HAP-1 (cell line): ENCODE measurements at regions not wholly inside any gene's neighbourhood (a gene's known extent, or its start where the extent isn't known, plus 50 kb on each side); places are given as distances from the start of the nearest gene placed in this dataset.

ENCODE experiments used
- DNase-seq, 2 experiments: peaks; one replicate each; pipeline ENCODE4 v3.0.0-alpha.2; 2016 to 2020; ENCODE audit warnings: low spot score in 2 of 2
- H3K27me3 ChIP-seq: fragments of 250-450 bp; sonication (Bioruptor Pico); 2 replicates; pipeline ENCODE4 v1.5.1; 2020; ENCODE audit warnings: low read depth, mild to moderate bottlenecking, moderate library complexity
- H3K36me3 ChIP-seq: fragments of 250-450 bp; sonication (Bioruptor Pico); replicated peaks from 2 replicates; pipeline ENCODE4 v1.5.1; 2020; ENCODE audit warnings: mild to moderate bottlenecking
- H3K4me1 ChIP-seq: fragments of 250-450 bp; sonication (Bioruptor Pico); 2 replicates; pipeline ENCODE4 v1.5.1; 2020; ENCODE audit warnings: mild to moderate bottlenecking
- H3K4me3 ChIP-seq: fragments of 250-450 bp; sonication (Bioruptor Pico); 2 replicates; pipeline ENCODE4 v1.5.1; 2020; ENCODE audit warnings: mild to moderate bottlenecking, moderate library complexity
- H3K9me3 ChIP-seq: fragments of 250-450 bp; sonication (Bioruptor Pico); 2 replicates; pipeline ENCODE4 v1.5.1; 2020; ENCODE audit warnings: mild to moderate bottlenecking, moderate library complexity
- in situ Hi-C: fragments of 300-500 bp; cut with MboI; formaldehyde crosslinking; loops from 3 replicates; pipeline ENCODE4 v1.14.3; 2020; ENCODE audit warnings: low sequenced_read_pairs, inconsistent platforms, mixed read lengths

GRCh38 chr14:87679866-87680265 lies 313.1 kb downstream of the GALC start:
- Histone ChIP-seq H3K9me3 (no peaks in the 10 kb centered on the region), H3K27me3 (no peaks in the 10 kb centered on the region), H3K4me3 (no peak overlapping the region), H3K4me1 (no peaks in the 10 kb centered on the region), H3K36me3 (no peaks in the 10 kb centered on the region)
- no peak for DNase-seq
- in situ Hi-C loops, result no loop called here

- in situ Hi-C loops, result no loop called here
- Histone ChIP-seq H3K4me1 (no peaks in the 10 kb centered on the region), H3K27me3 (no peaks in the 10 kb centered on the region), H3K36me3 (no peaks in the 10 kb centered on the region), H3K9me3 (no peaks in the 10 kb centered on the region), H3K4me3 (no peak overlapping the region)
- no peak for DNase-seq
These were observed 314.4 kb downstream of the GALC start for GRCh38 chr14:87678624-87679023.

- Histone ChIP-seq H3K27me3 (no peaks in the 10 kb centered on the region), H3K36me3 (no peaks in the 10 kb centered on the region), H3K4me3 (no peak overlapping the region), H3K9me3 (no peaks in the 10 kb centered on the region), H3K4me1 (no peaks in the 10 kb centered on the region)
- in situ Hi-C loops, result no loop called here
- DNase-seq, result no peak
These were observed 316.1 kb downstream of the GALC start for GRCh38 chr14:87676814-87677437.

GRCh38 chr14:87667659-87668058 lies 325.3 kb downstream of the GALC start:
- in situ Hi-C loops, result no loop called here
- Histone ChIP-seq H3K4me3 (no peak overlapping the region), H3K4me1 (no peaks in the 10 kb centered on the region), H3K27me3 (no peaks in the 10 kb centered on the region), H3K36me3 (no peaks in the 10 kb centered on the region), H3K9me3 (no peaks in the 10 kb centered on the region)
- no peak for DNase-seq

GRCh38 chr14:87656315-87656714 lies 336.7 kb downstream of the GALC start:
- DNase-seq, result no peak
- in situ Hi-C loops, result no loop called here

GRCh38 chr14:87652278-87652677 lies 340.7 kb downstream of the GALC start:
- in situ Hi-C loops, result no loop called here
- H3K36me3 ChIP-seq, result no peaks in the 10 kb centered on the region
- H3K27me3 ChIP-seq, result no peaks in the 10 kb centered on the region
- no peak overlapping the region for H3K4me3 ChIP-seq
- H3K9me3 ChIP-seq, result no peaks in the 10 kb centered on the region
- no peak for DNase-seq
- H3K4me1 ChIP-seq, result no peaks in the 10 kb centered on the region

More at GRCh38 chr14:87656315-87656714, 336.7 kb downstream of the GALC start:
- no peaks in the 10 kb centered on the region for H3K4me1 ChIP-seq
- no peak overlapping the region for H3K4me3 ChIP-seq
- no peaks in the 10 kb centered on the region for H3K9me3 ChIP-seq
- no peaks in the 10 kb centered on the region for H3K36me3 ChIP-seq
- H3K27me3 ChIP-seq, result no peaks in the 10 kb centered on the region

GRCh38 chr14:87644689-87645088 lies 348.3 kb downstream of the GALC start:
- H3K4me3 ChIP-seq, result no peak overlapping the region
- no peaks in the 10 kb centered on the region for H3K9me3 ChIP-seq
- DNase-seq, result no peak
- in situ Hi-C loops, result no loop called here
- H3K4me1 ChIP-seq, result no peaks in the 10 kb centered on the region
- H3K36me3 ChIP-seq, result no peaks in the 10 kb centered on the region
- H3K27me3 ChIP-seq, result no peaks in the 10 kb centered on the region

GRCh38 chr14:87643005-87643404 lies 350.0 kb downstream of the GALC start:
- Histone ChIP-seq H3K9me3 (no peaks in the 10 kb centered on the region), H3K27me3 (no peaks in the 10 kb centered on the region), H3K4me1 (no peaks in the 10 kb centered on the region), H3K4me3 (no peak overlapping the region), H3K36me3 (no peaks in the 10 kb centered on the region)
- in situ Hi-C loops, result no loop called here
- DNase-seq, result no peak

- Histone ChIP-seq H3K27me3 (no peaks in the 10 kb centered on the region), H3K36me3 (no peaks in the 10 kb centered on the region), H3K4me1 (no peaks in the 10 kb centered on the region), H3K9me3 (no peaks in the 10 kb centered on the region), H3K4me3 (no peak overlapping the region)
- in situ Hi-C loops, result no loop called here
- no peak for DNase-seq
These were observed 352.4 kb downstream of the GALC start for GRCh38 chr14:87640553-87640952.

- Histone ChIP-seq H3K9me3 (no peaks in the 10 kb centered on the region), H3K36me3 (no peaks in the 10 kb centered on the region), H3K4me1 (no peaks in the 10 kb centered on the region), H3K4me3 (no peak overlapping the region), H3K27me3 (no peaks in the 10 kb centered on the region)
- in situ Hi-C loops, result no loop called here
- DNase-seq, result no peak
These were observed 354.8 kb downstream of the GALC start for GRCh38 chr14:87638196-87638595.

- no peaks in the 10 kb centered on the region for H3K9me3 ChIP-seq
- H3K4me3 ChIP-seq, result no peak overlapping the region
- H3K36me3 ChIP-seq, result no peaks in the 10 kb centered on the region
- H3K27me3 ChIP-seq, result no peaks in the 10 kb centered on the region
- in situ Hi-C loops, result no loop called here
- no peaks in the 10 kb centered on the region for H3K4me1 ChIP-seq
- no peak for DNase-seq
These were observed 357.5 kb downstream of the GALC start for GRCh38 chr14:87635442-87635841.

GRCh38 chr14:87632796-87633195 lies 360.2 kb downstream of the GALC start:
- H3K36me3 ChIP-seq, result no peaks in the 10 kb centered on the region

GRCh38 chr14:87630846-87631245 lies 362.1 kb downstream of the GALC start:
- Histone ChIP-seq H3K36me3 (no peaks in the 10 kb centered on the region), H3K4me1 (no peaks in the 10 kb centered on the region), H3K4me3 (no peak overlapping the region), H3K27me3 (no peaks in the 10 kb centered on the region), H3K9me3 (no peaks in the 10 kb centered on the region)
- in situ Hi-C loops, result no loop called here
- no peak for DNase-seq

More at GRCh38 chr14:87632796-87633195, 360.2 kb downstream of the GALC start:
- in situ Hi-C loops, result no loop called here
- Histone ChIP-seq H3K4me1 (no peaks in the 10 kb centered on the region), H3K4me3 (no peak overlapping the region), H3K9me3 (no peaks in the 10 kb centered on the region), H3K27me3 (no peaks in the 10 kb centered on the region)
- no peak for DNase-seq

- DNase-seq, result no peak
- no peaks in the 10 kb centered on the region for H3K4me1 ChIP-seq
- no peaks in the 10 kb centered on the region for H3K27me3 ChIP-seq
- H3K36me3 ChIP-seq, result no peaks in the 10 kb centered on the region
- in situ Hi-C loops, result no loop called here
- H3K9me3 ChIP-seq, result no peaks in the 10 kb centered on the region
- no peak overlapping the region for H3K4me3 ChIP-seq
These were observed 363.2 kb downstream of the GALC start for GRCh38 chr14:87629788-87630187.

GRCh38 chr14:87628780-87629179 lies 364.2 kb downstream of the GALC start:
- Histone ChIP-seq H3K9me3 (no peaks in the 10 kb centered on the region), H3K27me3 (no peaks in the 10 kb centered on the region), H3K36me3 (no peaks in the 10 kb centered on the region), H3K4me1 (no peaks in the 10 kb centered on the region), H3K4me3 (no peak overlapping the region)
- in situ Hi-C loops, result no loop called here
- no peak for DNase-seq
